Mesendoderm (in vitro differentiated cells): ENCODE measurements at regions not wholly inside any gene's neighbourhood (a gene's known extent, or its start where the extent isn't known, plus 50 kb on each side); places are given as distances from the start of the nearest gene placed in this dataset.
"Not testable (repeated sequence)": the region's sequence is repeated elsewhere in the genome, so short reads cannot be mapped to it uniquely, and the experiment has no call there.

Experiments used
- DNase-seq: peaks from one replicate; pipeline ENCODE4 v3.0.0; 2013
- H2AK5ac ChIP-seq: 2 replicates; pipeline ENCODE4 v1.6.1; 2013; ENCODE audit warnings: low read length, inconsistent platforms
- H2BK120ac ChIP-seq: 2 replicates; pipeline ENCODE4 v1.6.1; 2013; ENCODE audit warnings: low read depth, mild to moderate bottlenecking, low read length, moderate library complexity, mixed read lengths
- H2BK15ac ChIP-seq: replicated peaks from 2 replicates; pipeline ENCODE4 v1.6.1; 2013; ENCODE audit warnings: low read depth, mild to moderate bottlenecking, moderate library complexity
- H2BK5ac ChIP-seq: 2 replicates; pipeline ENCODE4 v1.6.1; 2013; ENCODE audit warnings: low read length, inconsistent platforms
- H3K18ac ChIP-seq: 2 replicates; pipeline ENCODE4 v1.6.1; 2013; ENCODE audit warnings: mild to moderate bottlenecking, low read length, mixed read lengths
- H3K23ac ChIP-seq: one replicate; pipeline ENCODE4 v1.6.1; 2013; ENCODE audit warnings: low read length
- H3K27ac ChIP-seq: 2 replicates; pipeline ENCODE4 v1.5.1; 2013; ENCODE audit warnings: low read depth, mild to moderate bottlenecking, inconsistent platforms, low read length, moderate library complexity
- H3K27me3 ChIP-seq: 2 replicates; pipeline ENCODE4 v1.6.1; 2013; ENCODE audit warnings: low read length, control low read depth, mild to moderate bottlenecking, inconsistent platforms; ENCODE audit not compliant: insufficient read depth, poor library complexity
- H3K36me3 ChIP-seq: 2 replicates; pipeline ENCODE4 v1.6.1; 2013; ENCODE audit warnings: low read length, inconsistent platforms; ENCODE audit not compliant: control insufficient read depth, insufficient read depth
- H3K4ac ChIP-seq: one replicate; pipeline ENCODE4 v1.6.1; 2013; ENCODE audit warnings: low read depth, mild to moderate bottlenecking, low read length, moderate library complexity
- H3K4me1 ChIP-seq: 2 replicates; pipeline ENCODE4 v1.6.1; 2013; ENCODE audit warnings: low read depth, low read length, inconsistent platforms; ENCODE audit not compliant: control insufficient read depth
- H3K4me2 ChIP-seq: 2 replicates; pipeline ENCODE4 v1.6.1; 2013; ENCODE audit warnings: low read length
- H3K4me3 ChIP-seq: 2 replicates; pipeline ENCODE4 v1.5.1; 2013; ENCODE audit warnings: mild to moderate bottlenecking, low read length
- H3K56ac ChIP-seq: one replicate; pipeline ENCODE4 v1.6.1; 2013; ENCODE audit warnings: low read length
- H3K79me1 ChIP-seq: 2 replicates; pipeline ENCODE4 v1.6.1; 2013; ENCODE audit warnings: low read length, inconsistent platforms
- H3K79me2 ChIP-seq: 2 replicates; pipeline ENCODE4 v1.6.1; 2013; ENCODE audit warnings: mild to moderate bottlenecking, low read length; ENCODE audit not compliant: control insufficient read depth, insufficient read depth
- H3K9ac ChIP-seq: 2 replicates; pipeline ENCODE4 v1.6.1; 2013; ENCODE audit warnings: low read length, inconsistent platforms
- H4K5ac ChIP-seq: one replicate; pipeline ENCODE4 v1.6.1; 2013; ENCODE audit warnings: low read length
- H4K8ac ChIP-seq: one replicate; pipeline ENCODE4 v1.6.1; 2013; ENCODE audit warnings: low read depth, mild to moderate bottlenecking, control low read depth, low read length, moderate library complexity
- WGBS: extraction: QIAGEN DNeasy Blood & Tissue Kit; methylation state at CpG from one replicate; pipeline ENCODE4 v1.1.7; 2013; ENCODE audit warnings: low lambda C conversion rate, missing lambda C conversion rate; ENCODE audit not compliant: insufficient coverage; ENCODE audit errors: extremely low coverage; 5-methylcytosine and 5-hydroxymethylcytosine counted together

GRCh38 chr7:150016651-150017189 is 143.0 kb downstream of the ATP6V0E2 start:
- not testable (repeated sequence) for H3K36me3 ChIP-seq, H3K18ac ChIP-seq, H4K8ac ChIP-seq, H3K79me1 ChIP-seq, H3K27ac ChIP-seq, H3K56ac ChIP-seq, H2BK15ac ChIP-seq, H3K4me1 ChIP-seq, H3K79me2 ChIP-seq, H3K4ac ChIP-seq, H3K23ac ChIP-seq, DNase-seq, H2AK5ac ChIP-seq, H3K4me3 ChIP-seq, H3K4me2 ChIP-seq, H2BK5ac ChIP-seq, H3K9ac ChIP-seq, H4K5ac ChIP-seq, H2BK120ac ChIP-seq, H3K27me3 ChIP-seq
- WGBS = no CpG with 5 or more reads among the region's 3 CpGs

- H2BK120ac ChIP-seq, H3K4me3 ChIP-seq, H3K79me2 ChIP-seq, H2BK15ac ChIP-seq, H4K8ac ChIP-seq, H3K23ac ChIP-seq, H3K56ac ChIP-seq, H3K79me1 ChIP-seq, H3K18ac ChIP-seq, H3K4me2 ChIP-seq, H3K27ac ChIP-seq, H3K9ac ChIP-seq, H2AK5ac ChIP-seq, H3K27me3 ChIP-seq, H3K4me1 ChIP-seq, DNase-seq, H2BK5ac ChIP-seq, H3K36me3 ChIP-seq, H3K4ac ChIP-seq, H4K5ac ChIP-seq: not testable (repeated sequence)
- WGBS = no CpG with 5 or more reads among the region's 3 CpGs
These were observed 146.4 kb downstream of the ATP6V0E2 start for GRCh38 chr7:150020210-150020609.

GRCh38 chr7:150024550-150025490 is 151.1 kb downstream of the ATP6V0E2 start:
- not testable (repeated sequence) for H4K8ac ChIP-seq, H3K79me2 ChIP-seq, H3K4me1 ChIP-seq, H2BK15ac ChIP-seq, H3K4ac ChIP-seq, DNase-seq, H3K27me3 ChIP-seq, H3K4me2 ChIP-seq, H2AK5ac ChIP-seq, H3K4me3 ChIP-seq, H3K18ac ChIP-seq, H3K23ac ChIP-seq, H3K36me3 ChIP-seq, H3K9ac ChIP-seq, H2BK5ac ChIP-seq, H3K27ac ChIP-seq, H4K5ac ChIP-seq, H2BK120ac ChIP-seq, H3K56ac ChIP-seq, H3K79me1 ChIP-seq
- WGBS = no CpG with 5 or more reads among the region's 7 CpGs

DNA sequence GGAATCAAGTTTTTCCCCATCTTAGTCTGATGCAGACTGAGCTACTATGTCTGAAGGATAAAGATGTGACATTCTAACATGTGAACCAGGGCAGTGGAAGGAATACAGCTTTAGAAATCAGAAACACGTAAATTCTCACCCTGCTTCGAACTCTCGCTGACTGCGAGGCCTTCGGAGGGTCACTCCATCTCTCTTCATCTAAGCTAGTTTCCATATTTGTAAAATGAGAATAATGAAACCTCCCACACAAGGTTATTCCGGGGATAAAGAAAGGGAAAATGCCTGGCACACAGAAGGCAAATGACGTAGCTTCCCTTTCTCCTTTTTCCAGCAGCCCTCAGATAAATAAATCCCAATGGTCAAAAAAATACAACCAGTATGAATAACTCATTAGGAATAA is 152.0 kb downstream of the ATP6V0E2 start:
- H3K4me2 ChIP-seq, H3K23ac ChIP-seq, H2BK5ac ChIP-seq, H3K4me3 ChIP-seq, H3K27me3 ChIP-seq, H3K4ac ChIP-seq, H3K79me1 ChIP-seq, H4K5ac ChIP-seq, H3K56ac ChIP-seq, H3K27ac ChIP-seq, H2AK5ac ChIP-seq, H3K36me3 ChIP-seq, DNase-seq, H3K79me2 ChIP-seq, H2BK120ac ChIP-seq, H3K18ac ChIP-seq, H4K8ac ChIP-seq, H2BK15ac ChIP-seq, H3K9ac ChIP-seq, H3K4me1 ChIP-seq: not testable (repeated sequence)
- no CpG with 5 or more reads among the region's 7 CpGs for WGBS

- H3K4me2 ChIP-seq, H3K4ac ChIP-seq, H3K79me2 ChIP-seq, H4K8ac ChIP-seq, H3K4me3 ChIP-seq, DNase-seq, H3K79me1 ChIP-seq, H3K4me1 ChIP-seq, H3K56ac ChIP-seq, H4K5ac ChIP-seq, H3K27ac ChIP-seq, H3K36me3 ChIP-seq, H2AK5ac ChIP-seq, H2BK120ac ChIP-seq, H3K18ac ChIP-seq, H3K23ac ChIP-seq, H2BK5ac ChIP-seq, H2BK15ac ChIP-seq, H3K9ac ChIP-seq, H3K27me3 ChIP-seq: not testable (repeated sequence)
- no CpG with 5 or more reads among the region's 13 CpGs for WGBS
These were observed 154.7 kb downstream of the ATP6V0E2 start for GRCh38 chr7:150028344-150029012.
